ENCODE measurements at regions not wholly inside any gene's neighbourhood (a gene's known extent, or its start where the extent isn't known, plus 50 kb on each side); places are given as distances from the start of the nearest gene placed in this dataset.
"Not testable (repeated sequence)": the region's sequence is repeated elsewhere in the genome, so short reads cannot be mapped to it uniquely, and the experiment has no call there.

GRCh38 chr5:144035046-144035740, 135.3 kb downstream of the YIPF5 start:
- no peaks in the 10 kb centered on the region for H3K9me3 ChIP-seq
- no peak overlapping the region for H3K4me3 ChIP-seq
- H3K27me3 ChIP-seq, result no peaks in the 10 kb centered on the region
- H3K4me1 ChIP-seq, result peaks cover 0 to 10% of the 10 kb centered on the region in 2 donors
- no peak for DNase-seq (ENCODE audit: low spot score)
- TF ChIP-seq CTCF (IDR thresholded peaks at IDR 0.05), result no peak
- no peaks in the 10 kb centered on the region for H3K36me3 ChIP-seq
- H3K27ac ChIP-seq, result no peak overlapping the region

- no peak for DNase-seq (ENCODE audit: low spot score)
- Histone ChIP-seq H3K9me3 (no peaks in the 10 kb centered on the region), H3K4me3 (no peak overlapping the region), H3K27me3 (no peaks in the 10 kb centered on the region), H3K4me1 (peaks cover 0 to 10% of the 10 kb centered on the region in 2 donors), H3K36me3 (no peaks in the 10 kb centered on the region), H3K27ac (no peak overlapping the region)
- TF ChIP-seq CTCF (IDR thresholded peaks at IDR 0.05), result no peak
Observed at GRCh38 chr5:144036476-144036875, 134.0 kb downstream of the YIPF5 start.

GRCh38 chr5:144040615-144041305, 129.7 kb downstream of the YIPF5 start:
- Histone ChIP-seq H3K9me3 (no peaks in the 10 kb centered on the region), H3K4me1 (no peaks in the 10 kb centered on the region), H3K4me3 (no peak overlapping the region), H3K36me3 (no peaks in the 10 kb centered on the region), H3K27ac (no peak overlapping the region), H3K27me3 (no peaks in the 10 kb centered on the region)
- DNase-seq (ENCODE audit: low spot score), result no peak
- TF ChIP-seq CTCF (IDR thresholded peaks at IDR 0.05), result no peak

- no peak for TF ChIP-seq CTCF (IDR thresholded peaks at IDR 0.05)
- Histone ChIP-seq H3K9me3 (no peaks in the 10 kb centered on the region), H3K4me3 (no peak overlapping the region), H3K36me3 (no peaks in the 10 kb centered on the region), H3K27me3 (no peaks in the 10 kb centered on the region), H3K4me1 (no peaks in the 10 kb centered on the region), H3K27ac (no peak overlapping the region)
- DNase-seq (ENCODE audit: low spot score), result no peak
Observed at GRCh38 chr5:144042156-144042555, 128.3 kb downstream of the YIPF5 start.

- H3K4me3 ChIP-seq, result no peak overlapping the region
- no peaks in the 10 kb centered on the region for H3K36me3 ChIP-seq
- TF ChIP-seq CTCF (IDR thresholded peaks at IDR 0.05), result no peak
- H3K27me3 ChIP-seq, result no peaks in the 10 kb centered on the region
- no peak for DNase-seq (ENCODE audit: low spot score)
- H3K27ac ChIP-seq, result no peak overlapping the region
- H3K4me1 ChIP-seq, result peaks cover 0 to 5% of the 10 kb centered on the region in 2 donors
- no peaks in the 10 kb centered on the region for H3K9me3 ChIP-seq
Observed at GRCh38 chr5:144048259-144048856, 122.1 kb downstream of the YIPF5 start.

GRCh38 chr5:144055391-144055790, 115.1 kb downstream of the YIPF5 start:
- not testable (repeated sequence) for H3K27ac ChIP-seq; H3K9me3 ChIP-seq; H3K4me3 ChIP-seq; DNase-seq (ENCODE audit: low spot score); H3K36me3 ChIP-seq; H3K27me3 ChIP-seq; H3K4me1 ChIP-seq

- not testable (repeated sequence) for H3K36me3 ChIP-seq; H3K27ac ChIP-seq; H3K27me3 ChIP-seq; DNase-seq (ENCODE audit: low spot score); H3K9me3 ChIP-seq; H3K4me3 ChIP-seq; H3K4me1 ChIP-seq
Observed at GRCh38 chr5:144060091-144060490, 110.4 kb downstream of the YIPF5 start.
